ENCODE measurements at regions not wholly inside any gene's neighbourhood (a gene's known extent, or its start where the extent isn't known, plus 50 kb on each side); places are given as distances from the start of the nearest gene placed in this dataset.

GRCh38 chr2:192254444-192254843 is 59.7 kb upstream of the TMEFF2 start:
- TF ChIP-seq YY1 (tag by site-specific recombination; IDR thresholded peaks at IDR 0.05) (no peak), ZBTB21 (tag by site-specific recombination; IDR thresholded peaks at IDR 0.05) (no peak), ZXDB (tag by site-specific recombination; IDR thresholded peaks at IDR 0.05) (no peak), ZFP41 (tag by site-specific recombination; IDR thresholded peaks at IDR 0.05; ENCODE audit: borderline replicate concordance) (no peak), ZNF140 (tag by site-specific recombination; IDR thresholded peaks at IDR 0.05) (no peak)
